Stomach (tissue), 8 donors: ENCODE measurements at regions not wholly inside any gene's neighbourhood (a gene's known extent, or its start where the extent isn't known, plus 50 kb on each side); places are given as distances from the start of the nearest gene placed in this dataset.

Source experiments
- DNase-seq, 2 donors: peaks; one replicate each; pipeline versions ENCODE4 v3.0.0 to v3.0.0-alpha.2; 2013 to 2019
- H3K27ac ChIP-seq, 5 donors: fragments of 200-600 bp in 4 of 5; sonication (generic) in 4 of 5; one replicate each; pipeline ENCODE4 v1.5.1; 2013 to 2019; ENCODE audit warnings: mild to moderate bottlenecking in 1 of 5, moderate library complexity in 1 of 5
- H3K27me3 ChIP-seq, 3 donors: fragments of 200-600 bp; sonication (generic); one replicate each; pipeline ENCODE4 v1.5.1; 2017 to 2019; ENCODE audit warnings: mixed run types in 1 of 3
- H3K36me3 ChIP-seq, 4 donors: fragments of 200-600 bp; sonication (generic); 1 replicate in 3 of 4; 2 replicates in 1 of 4; pipeline ENCODE4 v1.5.1; 2016 to 2019
- H3K4me1 ChIP-seq, 4 donors: fragments of 200-600 bp; sonication (generic); one replicate each; pipeline ENCODE4 v1.5.1; 2016 to 2019
- H3K4me3 ChIP-seq, 4 donors: fragments of 200-600 bp; sonication (generic) in 3 of 4; one replicate each; pipeline ENCODE4 v1.5.1; 2016 to 2019; ENCODE audit warnings: mild to moderate bottlenecking in 1 of 4
- H3K9me3 ChIP-seq, 4 donors: fragments of 200-600 bp; sonication (generic); one replicate each; pipeline ENCODE4 v1.5.1; 2016 to 2019
- EP300 ChIP-seq: sonication (generic); formaldehyde crosslinking; IDR thresholded peaks from one replicate; pipeline ENCODE4 v1.6.1; 2017; ENCODE audit warnings: antibody characterized with exemption
- POLR2A ChIP-seq, 4 donors: fragments of 450-650 bp; IDR thresholded peaks; one replicate each; pipeline ENCODE4 v1.6.1; 2016; ENCODE audit warnings: antibody characterized with exemption in 4 of 4, control low read depth in 2 of 4, mild to moderate bottlenecking in 1 of 4, moderate library complexity in 1 of 4
- POLR2AphosphoS5 ChIP-seq, 3 donors: sonication (generic); formaldehyde crosslinking; IDR thresholded peaks; one replicate each; pipeline ENCODE4 v1.6.1; 2016; ENCODE audit warnings: antibody characterized with exemption in 3 of 3
- WGBS, 5 donors: extraction: QIAGEN DNeasy Blood & Tissue Kit in 3 of 5; methylation state at CpG; one replicate each; pipeline versions ENCODE4 v1.1.5 to v1.1.7; 2013 to 2018; 5-methylcytosine and 5-hydroxymethylcytosine counted together
- intact Hi-C: fragments of 100-400 bp; cut with DNase I; formaldehyde crosslinking; loops from one replicate; pipeline ENCODE4 v1.15.1; 2023; ENCODE audit warnings: low total_unique reads
- TF ChIP-seq, protein P1 (sequence below), 7 experiments: fragments of 450-650 bp in 4 of 7; fragments of 200-600 bp in 3 of 7; sonication (generic) in 3 of 7; IDR thresholded peaks; one replicate each; pipeline ENCODE4 v1.5.1; 2016 to 2019; ENCODE audit warnings: antibody characterized with exemption in 7 of 7, control low read depth in 2 of 7, mild to moderate bottlenecking in 1 of 7
- donor health status: healthy with polysubstance abuse.
- donor health status: Bipolar disorder and iron deficiency.
- donor health status: healthy.

GRCh38 chr4:111802191-111802590, 343.1 kb upstream of the FAM241A start:
- Histone ChIP-seq H3K4me1 (no peaks in the 10 kb centered on the region), H3K27ac (no peak overlapping the region), H3K27me3 (no peaks in the 10 kb centered on the region), H3K36me3 (no peaks in the 10 kb centered on the region), H3K9me3 (no peaks in the 10 kb centered on the region), H3K4me3 (no peak overlapping the region)
- 53 to 78% (median 72%) methylated on average over 3 of the region's 3 CpGs for WGBS, 5 donors
- TF ChIP-seq POLR2A (IDR thresholded peaks at IDR 0.05) (no peak), POLR2AphosphoS5 (IDR thresholded peaks at IDR 0.05) (no peak), EP300 (no peak)
- TF ChIP-seq, protein P1, sequence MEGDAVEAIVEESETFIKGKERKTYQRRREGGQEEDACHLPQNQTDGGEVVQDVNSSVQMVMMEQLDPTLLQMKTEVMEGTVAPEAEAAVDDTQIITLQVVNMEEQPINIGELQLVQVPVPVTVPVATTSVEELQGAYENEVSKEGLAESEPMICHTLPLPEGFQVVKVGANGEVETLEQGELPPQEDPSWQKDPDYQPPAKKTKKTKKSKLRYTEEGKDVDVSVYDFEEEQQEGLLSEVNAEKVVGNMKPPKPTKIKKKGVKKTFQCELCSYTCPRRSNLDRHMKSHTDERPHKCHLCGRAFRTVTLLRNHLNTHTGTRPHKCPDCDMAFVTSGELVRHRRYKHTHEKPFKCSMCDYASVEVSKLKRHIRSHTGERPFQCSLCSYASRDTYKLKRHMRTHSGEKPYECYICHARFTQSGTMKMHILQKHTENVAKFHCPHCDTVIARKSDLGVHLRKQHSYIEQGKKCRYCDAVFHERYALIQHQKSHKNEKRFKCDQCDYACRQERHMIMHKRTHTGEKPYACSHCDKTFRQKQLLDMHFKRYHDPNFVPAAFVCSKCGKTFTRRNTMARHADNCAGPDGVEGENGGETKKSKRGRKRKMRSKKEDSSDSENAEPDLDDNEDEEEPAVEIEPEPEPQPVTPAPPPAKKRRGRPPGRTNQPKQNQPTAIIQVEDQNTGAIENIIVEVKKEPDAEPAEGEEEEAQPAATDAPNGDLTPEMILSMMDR (IDR thresholded peaks at IDR 0.05), result no peak
- DNase-seq, result no peak
- intact Hi-C loops, result no loop called here

GRCh38 chr4:111806331-111806730, 338.9 kb upstream of the FAM241A start:
- WGBS, 5 donors, result 43 to 83% (median 62%) methylated on average over 2 to 5 of the region's 5 CpGs
- no peak overlapping the region for H3K27ac ChIP-seq
- no peaks in the 10 kb centered on the region for H3K9me3 ChIP-seq
- no peak overlapping the region for H3K4me3 ChIP-seq
- no peak for DNase-seq
- H3K36me3 ChIP-seq, result no peaks in the 10 kb centered on the region
- H3K27me3 ChIP-seq, result no peaks in the 10 kb centered on the region
- intact Hi-C loops, result no loop called here
- H3K4me1 ChIP-seq, result no peaks in the 10 kb centered on the region
- TF ChIP-seq, protein P1 (IDR thresholded peaks at IDR 0.05), result no peak
- TF ChIP-seq POLR2A (IDR thresholded peaks at IDR 0.05) (no peak), EP300 (no peak), POLR2AphosphoS5 (IDR thresholded peaks at IDR 0.05) (no peak)

DNA sequence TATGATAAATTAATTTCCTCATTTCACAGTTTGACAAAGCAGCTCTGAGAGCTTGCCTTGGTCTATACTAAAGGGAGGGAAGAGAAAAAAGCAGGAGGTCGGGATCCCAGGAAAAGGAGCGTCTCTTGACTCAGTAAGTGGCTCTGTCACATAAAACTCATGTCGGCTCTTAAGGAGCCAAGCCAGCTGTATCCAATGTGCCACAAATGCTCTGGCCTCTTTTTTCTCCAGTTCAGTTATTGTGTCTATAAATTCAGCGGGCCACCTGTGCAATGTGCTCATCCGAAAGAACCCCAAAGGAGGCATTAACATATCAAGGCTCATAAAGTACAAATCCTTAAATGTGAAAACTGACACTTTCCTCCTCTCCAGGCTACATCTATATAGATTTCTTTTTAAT, 337.7 kb upstream of the FAM241A start:
- no peaks in the 10 kb centered on the region for H3K4me1 ChIP-seq
- TF ChIP-seq POLR2A (IDR thresholded peaks at IDR 0.05), result no peak
- no peak for TF ChIP-seq POLR2AphosphoS5 (IDR thresholded peaks at IDR 0.05)
- TF ChIP-seq EP300, result no peak
- TF ChIP-seq, protein P1 (IDR thresholded peaks at IDR 0.05), result no peak
- no peak overlapping the region for H3K4me3 ChIP-seq
- intact Hi-C loops, result no loop called here
- 71 to 85% (median 76%) methylated on average over 5 of the region's 5 CpGs for WGBS, 5 donors
- H3K36me3 ChIP-seq, result no peaks in the 10 kb centered on the region
- no peaks in the 10 kb centered on the region for H3K27me3 ChIP-seq
- DNase-seq, result no peak
- no peaks in the 10 kb centered on the region for H3K9me3 ChIP-seq
- H3K27ac ChIP-seq, result no peak overlapping the region

DNA sequence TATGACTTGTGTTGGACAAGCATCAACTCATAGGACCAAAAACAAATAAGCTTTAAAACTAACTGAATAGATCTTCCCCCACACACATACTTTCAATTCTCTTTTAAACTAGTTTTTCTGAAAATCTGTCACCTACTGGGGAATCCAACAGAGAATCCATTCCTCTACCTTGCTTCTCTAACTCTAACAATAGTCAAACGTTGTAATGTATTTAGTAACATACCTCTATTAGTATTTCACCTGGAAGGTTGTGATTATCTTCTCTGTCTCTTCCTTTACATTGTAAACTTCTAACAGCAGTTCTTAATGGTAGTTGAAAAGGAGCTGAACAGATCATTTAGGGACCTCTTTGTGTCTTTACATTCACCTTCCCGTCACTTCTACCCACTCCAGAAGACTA, 337.1 kb upstream of the FAM241A start:
- no peak for DNase-seq
- TF ChIP-seq EP300 (no peak), POLR2A (IDR thresholded peaks at IDR 0.05) (no peak), POLR2AphosphoS5 (IDR thresholded peaks at IDR 0.05) (no peak)
- TF ChIP-seq, protein P1 (IDR thresholded peaks at IDR 0.05), result no peak
- H3K9me3 ChIP-seq, result no peaks in the 10 kb centered on the region
- H3K36me3 ChIP-seq, result no peaks in the 10 kb centered on the region
- no peak overlapping the region for H3K27ac ChIP-seq
- no peak overlapping the region for H3K4me3 ChIP-seq
- WGBS, 5 donors, result 44 to 60% (median 54%) methylated on average over 2 of the region's 2 CpGs
- H3K4me1 ChIP-seq, result no peaks in the 10 kb centered on the region
- intact Hi-C loops, result no loop called here
- H3K27me3 ChIP-seq, result no peaks in the 10 kb centered on the region
